SH-SY5Y (cell line): ENCODE measurements at regions not wholly inside any gene's neighbourhood (a gene's known extent, or its start where the extent isn't known, plus 50 kb on each side); places are given as distances from the start of the nearest gene placed in this dataset.

Experiments used
- GATA2 ChIP-seq: IDR thresholded peaks from 2 replicates; pipeline ENCODE4 v1.6.1; 2011; ENCODE audit warnings: mild to moderate bottlenecking, low read depth, low read length
- GATA3 ChIP-seq: IDR thresholded peaks from 2 replicates; pipeline ENCODE4 v1.6.1; 2011; ENCODE audit warnings: low read depth, mild to moderate bottlenecking, low read length, moderate library complexity

DNA sequence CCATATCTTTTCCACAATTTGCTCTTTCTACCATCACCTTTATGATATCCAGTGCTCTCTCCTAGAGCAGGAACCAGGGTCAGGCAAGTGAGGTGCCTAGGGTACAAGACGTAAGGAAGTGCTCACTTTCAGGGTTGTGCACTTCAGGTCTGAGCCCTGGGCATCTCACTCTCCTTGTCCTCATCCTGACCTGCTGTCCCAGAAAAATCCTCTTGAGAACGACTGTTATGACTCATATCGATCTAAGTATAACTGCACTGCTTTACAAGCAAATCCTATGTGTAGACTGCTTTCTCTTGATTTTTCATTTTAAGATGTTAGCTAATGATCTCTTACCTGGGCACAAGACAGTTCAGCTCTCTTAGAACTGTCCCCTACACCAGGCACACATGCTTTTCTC lies 100.1 kb downstream of the TMEM100 start:
- TF ChIP-seq GATA2: no peak
- no peak for TF ChIP-seq GATA3
